HL-60 (cell line): ENCODE measurements at regions not wholly inside any gene's neighbourhood (a gene's known extent, or its start where the extent isn't known, plus 50 kb on each side); places are given as distances from the start of the nearest gene placed in this dataset.

Experiments used
- DNase-seq, 2 experiments: peaks; one replicate each; pipeline ENCODE4 v3.0.0-alpha.2; 2010 to 2020; ENCODE audit warnings: low read depth in 1 of 2, low spot score in 1 of 2
- H3K27ac ChIP-seq: fragments of 250-450 bp; sonication (Bioruptor Pico); replicated peaks from 2 replicates; pipeline ENCODE4 v1.5.1; 2020; ENCODE audit warnings: mild to moderate bottlenecking, moderate library complexity
- H3K27me3 ChIP-seq: fragments of 250-450 bp; sonication (Bioruptor Pico); 2 replicates; pipeline ENCODE4 v1.5.1; 2021; ENCODE audit warnings: mild to moderate bottlenecking, moderate library complexity; ENCODE audit not compliant: insufficient read depth, poor library complexity, severe bottlenecking
- H3K4me3 ChIP-seq: replicated peaks from 2 replicates; pipeline ENCODE4 v1.5.1; 2011; ENCODE audit warnings: mild to moderate bottlenecking, control low read depth, low read length; ENCODE audit not compliant: insufficient read depth
- CTCF ChIP-seq: IDR thresholded peaks from one replicate; pipeline ENCODE4 v1.5.1; 2011; ENCODE audit warnings: low read length, control low read depth, inconsistent platforms; ENCODE audit not compliant: insufficient read depth
- GABPA ChIP-seq: IDR thresholded peaks from 2 replicates; pipeline ENCODE4 v1.6.1; 2012; ENCODE audit warnings: low read depth
- POLR2AphosphoS5 ChIP-seq: IDR thresholded peaks from 2 replicates; pipeline ENCODE4 v1.6.1; 2012; ENCODE audit warnings: low read depth
- REST ChIP-seq: IDR thresholded peaks from 2 replicates; pipeline ENCODE4 v1.6.1; 2012; ENCODE audit warnings: low read depth; ENCODE audit not compliant: insufficient replicate concordance
- SPI1 ChIP-seq: IDR thresholded peaks from 2 replicates; pipeline ENCODE4 v1.6.1; 2012; ENCODE audit warnings: low read depth, mild to moderate bottlenecking, borderline replicate concordance

- Histone ChIP-seq H3K27ac (no peak overlapping the region), H3K27me3 (peaks cover 6% of the 10 kb centered on the region), H3K4me3 (no peak overlapping the region)
- no peak for TF ChIP-seq POLR2AphosphoS5
- TF ChIP-seq CTCF = no peak
- DNase-seq = no peak
Measured at GRCh38 chr7:65254061-65254460, 119.6 kb upstream of the ZNF92 start.

- H3K27ac ChIP-seq = no peak overlapping the region
Measured at GRCh38 chr7:65251851-65252620, 121.6 kb upstream of the ZNF92 start.

GRCh38 chr7:65250697-65251395 lies 122.8 kb upstream of the ZNF92 start:
- H3K4me3 ChIP-seq = no peak overlapping the region
- no peak overlapping the region for H3K27ac ChIP-seq
- peaks cover 6% of the 10 kb centered on the region for H3K27me3 ChIP-seq
- TF ChIP-seq POLR2AphosphoS5 = no peak
- TF ChIP-seq CTCF = no peak
- TF ChIP-seq GABPA = no peak
- no peak for TF ChIP-seq REST
- TF ChIP-seq SPI1 = no peak
- DNase-seq = no peak

More at GRCh38 chr7:65251851-65252620, 121.6 kb upstream of the ZNF92 start:
- TF ChIP-seq POLR2AphosphoS5 (0 out of 2 replicates have a peak, but pooled peaks have one; percentile 30), SPI1 (no peak), CTCF (no peak)
- peak; percentile 21 to 36 for DNase-seq
- Histone ChIP-seq H3K27me3 (peaks cover 6% of the 10 kb centered on the region), H3K4me3 (peak overlapping the region; percentile 52)

GRCh38 chr7:65250216-65250615 lies 123.4 kb upstream of the ZNF92 start:
- no peak overlapping the region for H3K4me3 ChIP-seq
- H3K27ac ChIP-seq = no peak overlapping the region
- DNase-seq = no peak
- TF ChIP-seq REST = no peak
- TF ChIP-seq SPI1 = no peak
- no peak for TF ChIP-seq GABPA
- no peak for TF ChIP-seq CTCF
- TF ChIP-seq POLR2AphosphoS5 = no peak
- H3K27me3 ChIP-seq = peaks cover 6% of the 10 kb centered on the region
